ENCODE measurements at regions not wholly inside any gene's neighbourhood (a gene's known extent, or its start where the extent isn't known, plus 50 kb on each side); places are given as distances from the start of the nearest gene placed in this dataset.

- Mint-ChIP-seq H3K4me1 (no peaks in the 10 kb centered on the region), H3K4me3 (no peak overlapping the region), H3K27me3 (ENCODE audit: insufficient read depth, low read depth) (peaks cover 3% of the 10 kb centered on the region), H3K9me3 (peaks cover 2% of the 10 kb centered on the region), H3K36me3 (no peaks in the 10 kb centered on the region), H3K27ac (no peak overlapping the region)
- no peaks in the 10 kb centered on the region for H3K27me3 ChIP-seq
- H3K79me2 ChIP-seq (ENCODE audit: low read depth): no peaks in the 10 kb centered on the region
- no peak overlapping the region for H3K4me3 ChIP-seq
- H4K20me1 ChIP-seq (ENCODE audit: low read depth): no peaks in the 10 kb centered on the region
- no peaks in the 10 kb centered on the region for H3K9me3 ChIP-seq (ENCODE audit: low read depth)
- TF ChIP-seq CTCF (IDR thresholded peaks at IDR 0.05) (no peak), EZH2 (IDR thresholded peaks at IDR 0.05) (no peak), EZH2phosphoT487 (IDR thresholded peaks at IDR 0.05) (no peak)
- H3K4me1 ChIP-seq: no peaks in the 10 kb centered on the region
- H2AFZ ChIP-seq (replicated peaks): no peak overlapping the region
- no peak for DNase-seq (ENCODE audit: low spot score)
- H3K9ac ChIP-seq: no peak overlapping the region
- no peak overlapping the region for H3K4me2 ChIP-seq
- H3K27ac ChIP-seq: no peak overlapping the region
- no peaks in the 10 kb centered on the region for H3K36me3 ChIP-seq
- H3F3A ChIP-seq (ENCODE audit: low read depth): no peaks in the 10 kb centered on the region
These were observed 80.7 kb upstream of the KRR1 start for GRCh38 chr12:75592086-75592485.

DNA sequence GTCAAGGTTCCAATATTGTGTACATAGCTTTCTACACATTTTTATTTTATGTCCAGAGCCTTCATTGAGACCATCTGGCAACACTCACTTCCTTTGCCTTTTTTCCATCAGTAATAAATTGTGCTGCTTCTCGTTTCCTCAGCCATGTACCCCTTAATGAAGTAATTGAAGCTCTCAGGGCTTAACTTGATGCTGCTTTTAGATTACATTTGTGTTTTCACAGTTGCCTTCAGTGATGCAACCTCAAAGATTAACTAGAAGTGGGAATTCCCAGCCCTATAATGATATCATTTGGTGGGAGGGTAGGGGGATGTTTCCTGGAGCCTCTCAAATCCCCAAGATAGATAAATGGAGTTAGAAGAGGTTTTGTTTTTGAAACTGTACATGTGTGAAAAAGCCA, 80.2 kb upstream of the KRR1 start:
- no peak overlapping the region for H3K4me2 ChIP-seq
- no peak overlapping the region for H2AFZ ChIP-seq (replicated peaks)
- H3K4me3 Mint-ChIP-seq: no peak overlapping the region
- DNase-seq (ENCODE audit: low spot score): no peak
- no peak overlapping the region for H3K9ac ChIP-seq
- no peaks in the 10 kb centered on the region for H3K27me3 ChIP-seq
- H3K4me1 Mint-ChIP-seq: no peaks in the 10 kb centered on the region
- H3K79me2 ChIP-seq (ENCODE audit: low read depth): no peaks in the 10 kb centered on the region
- no peak overlapping the region for H3K27ac Mint-ChIP-seq
- H4K20me1 ChIP-seq (ENCODE audit: low read depth): no peaks in the 10 kb centered on the region
- no peak for TF ChIP-seq CTCF (IDR thresholded peaks at IDR 0.05)
- TF ChIP-seq EZH2 (IDR thresholded peaks at IDR 0.05): no peak
- TF ChIP-seq EZH2phosphoT487 (IDR thresholded peaks at IDR 0.05): no peak
- H3F3A ChIP-seq (ENCODE audit: low read depth): no peaks in the 10 kb centered on the region
- peaks cover 3% of the 10 kb centered on the region for H3K27me3 Mint-ChIP-seq (ENCODE audit: insufficient read depth, low read depth)
- no peak overlapping the region for H3K4me3 ChIP-seq
- H3K4me1 ChIP-seq: no peaks in the 10 kb centered on the region
- no peak overlapping the region for H3K27ac ChIP-seq
- H3K36me3 Mint-ChIP-seq: no peaks in the 10 kb centered on the region
- H3K9me3 ChIP-seq (ENCODE audit: low read depth): no peaks in the 10 kb centered on the region
- H3K36me3 ChIP-seq: no peaks in the 10 kb centered on the region
- H3K9me3 Mint-ChIP-seq: peaks cover 2% of the 10 kb centered on the region

GRCh38 chr12:75589801-75590200, 78.4 kb upstream of the KRR1 start:
- Mint-ChIP-seq H3K36me3 (no peaks in the 10 kb centered on the region), H3K9me3 (peaks cover 2% of the 10 kb centered on the region), H3K4me1 (no peaks in the 10 kb centered on the region), H3K4me3 (no peak overlapping the region), H3K27ac (no peak overlapping the region), H3K27me3 (ENCODE audit: insufficient read depth, low read depth) (peaks cover 3% of the 10 kb centered on the region)
- no peak for DNase-seq (ENCODE audit: low spot score)
- Histone ChIP-seq H3K9me3 (ENCODE audit: low read depth) (no peaks in the 10 kb centered on the region), H3K9ac (no peak overlapping the region), H4K20me1 (ENCODE audit: low read depth) (no peaks in the 10 kb centered on the region), H3K4me2 (no peak overlapping the region), H3K27me3 (no peaks in the 10 kb centered on the region), H3K79me2 (ENCODE audit: low read depth) (no peaks in the 10 kb centered on the region), H3K4me3 (no peak overlapping the region), H3K4me1 (no peaks in the 10 kb centered on the region), H3F3A (ENCODE audit: low read depth) (no peaks in the 10 kb centered on the region), H3K36me3 (no peaks in the 10 kb centered on the region), H2AFZ (replicated peaks) (no peak overlapping the region), H3K27ac (no peak overlapping the region)
- TF ChIP-seq EZH2 (IDR thresholded peaks at IDR 0.05): no peak
- no peak for TF ChIP-seq CTCF (IDR thresholded peaks at IDR 0.05)
- TF ChIP-seq EZH2phosphoT487 (IDR thresholded peaks at IDR 0.05): no peak
